ENCODE measurements at regions not wholly inside any gene's neighbourhood (a gene's known extent, or its start where the extent isn't known, plus 50 kb on each side); places are given as distances from the start of the nearest gene placed in this dataset.
"Not testable (repeated sequence)": the region's sequence is repeated elsewhere in the genome, so short reads cannot be mapped to it uniquely, and the experiment has no call there.

DNA sequence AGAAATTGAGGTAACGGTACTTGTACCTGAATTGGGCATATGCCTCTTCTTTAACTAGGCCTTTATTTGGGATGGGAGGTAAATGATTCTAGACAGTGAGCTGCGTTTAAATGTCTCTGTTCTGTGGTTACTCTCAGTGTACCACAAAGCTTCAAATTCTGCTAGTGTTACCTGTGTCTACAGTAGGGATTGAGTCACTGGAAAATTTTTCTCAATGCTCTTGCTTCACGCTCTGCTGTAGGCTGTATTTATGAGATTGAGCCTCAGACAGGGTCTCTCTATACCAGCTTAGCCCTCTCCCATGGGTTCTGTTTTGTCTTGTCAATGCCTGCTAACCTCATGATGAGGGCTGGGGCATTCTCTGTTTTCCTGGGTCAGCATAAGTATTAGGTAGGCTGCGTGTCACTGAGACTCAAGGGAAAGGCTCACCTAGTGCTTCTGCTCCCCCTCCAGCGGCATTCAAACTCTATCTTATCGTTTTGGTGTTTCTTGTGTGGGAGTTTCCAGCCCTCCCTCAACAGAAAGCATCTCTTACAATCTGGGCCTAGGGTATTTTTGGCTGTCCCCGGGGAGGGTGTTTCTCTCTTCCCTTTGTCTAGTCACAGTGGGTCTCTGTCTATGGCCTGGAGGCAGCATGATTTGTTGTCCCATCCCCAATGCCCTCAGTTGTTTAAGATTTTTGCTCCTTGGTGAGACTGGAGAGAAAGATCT, 285.8 kb downstream of the ADGRD1 start:
- Histone ChIP-seq H3K27me3 (ENCODE audit: control insufficient read depth, insufficient read depth, low read length) (no peaks in the 10 kb centered on the region), H3K4me3 (ENCODE audit: low read depth, low read length) (no peak overlapping the region), H3K36me3 (ENCODE audit: control insufficient read depth, insufficient read depth, low read length) (no peaks in the 10 kb centered on the region)
- CTCF ChIA-PET, result interaction anchor here (0.6 kb wide), 1 partner anchor 202 kb away, joined by 3 read pairs; no protein-coding TSS in a partner anchor
- POLR2A ChIA-PET, result no interaction called here
- TF ChIP-seq, protein P1, sequence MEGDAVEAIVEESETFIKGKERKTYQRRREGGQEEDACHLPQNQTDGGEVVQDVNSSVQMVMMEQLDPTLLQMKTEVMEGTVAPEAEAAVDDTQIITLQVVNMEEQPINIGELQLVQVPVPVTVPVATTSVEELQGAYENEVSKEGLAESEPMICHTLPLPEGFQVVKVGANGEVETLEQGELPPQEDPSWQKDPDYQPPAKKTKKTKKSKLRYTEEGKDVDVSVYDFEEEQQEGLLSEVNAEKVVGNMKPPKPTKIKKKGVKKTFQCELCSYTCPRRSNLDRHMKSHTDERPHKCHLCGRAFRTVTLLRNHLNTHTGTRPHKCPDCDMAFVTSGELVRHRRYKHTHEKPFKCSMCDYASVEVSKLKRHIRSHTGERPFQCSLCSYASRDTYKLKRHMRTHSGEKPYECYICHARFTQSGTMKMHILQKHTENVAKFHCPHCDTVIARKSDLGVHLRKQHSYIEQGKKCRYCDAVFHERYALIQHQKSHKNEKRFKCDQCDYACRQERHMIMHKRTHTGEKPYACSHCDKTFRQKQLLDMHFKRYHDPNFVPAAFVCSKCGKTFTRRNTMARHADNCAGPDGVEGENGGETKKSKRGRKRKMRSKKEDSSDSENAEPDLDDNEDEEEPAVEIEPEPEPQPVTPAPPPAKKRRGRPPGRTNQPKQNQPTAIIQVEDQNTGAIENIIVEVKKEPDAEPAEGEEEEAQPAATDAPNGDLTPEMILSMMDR (IDR thresholded peaks at IDR 0.05; ENCODE audit: insufficient read depth, low read depth, low read length), result no peak
- no peak for DNase-seq (ENCODE audit: low read depth)

- Histone ChIP-seq H3K36me3 (ENCODE audit: control insufficient read depth, insufficient read depth, low read length) (no peaks in the 10 kb centered on the region), H3K27me3 (ENCODE audit: control insufficient read depth, insufficient read depth, low read length) (no peaks in the 10 kb centered on the region), H3K4me3 (ENCODE audit: low read depth, low read length) (no peak overlapping the region)
- DNase-seq (ENCODE audit: low read depth), result no peak
- POLR2A ChIA-PET, result no interaction called here
- CTCF ChIA-PET, result no interaction called here
- TF ChIP-seq, protein P1 (IDR thresholded peaks at IDR 0.05; ENCODE audit: insufficient read depth, low read depth, low read length), result no peak
These were observed 287.8 kb downstream of the ADGRD1 start for GRCh38 chr12:131241517-131241916.

- POLR2A ChIA-PET, result no interaction called here
These were observed 289.2 kb downstream of the ADGRD1 start for GRCh38 chr12:131242741-131243496.

DNA sequence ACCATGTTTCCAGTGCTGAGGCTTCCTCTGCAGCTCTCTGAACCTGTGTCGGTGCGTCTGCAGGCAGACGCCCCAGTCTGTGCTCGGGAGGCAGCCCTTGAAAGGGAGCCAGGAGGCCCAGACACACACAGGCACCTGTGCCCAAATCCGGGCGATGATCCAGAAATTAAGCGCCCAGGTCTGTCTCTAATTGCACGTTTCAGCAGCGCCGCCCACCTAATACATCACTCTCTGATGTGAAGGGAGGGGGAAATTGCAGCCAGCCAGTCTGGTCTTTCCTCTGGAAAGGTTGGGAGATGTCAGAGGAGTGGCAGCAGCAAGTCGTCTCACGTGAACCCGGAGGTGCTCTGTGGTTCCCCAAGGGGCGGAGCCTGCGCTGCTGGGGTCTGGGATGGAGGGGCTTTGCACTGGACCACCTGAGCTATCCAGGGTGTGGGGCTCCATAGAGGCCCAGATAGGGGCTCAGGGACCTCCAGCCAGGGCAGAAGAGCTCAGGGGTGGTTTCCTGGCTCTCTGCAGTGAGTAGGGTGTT, 290.5 kb downstream of the ADGRD1 start:
- H3K4me3 ChIP-seq (ENCODE audit: low read depth, low read length); H3K27me3 ChIP-seq (ENCODE audit: control insufficient read depth, insufficient read depth, low read length); H3K36me3 ChIP-seq (ENCODE audit: control insufficient read depth, insufficient read depth, low read length); POLR2A ChIA-PET; CTCF ChIA-PET; DNase-seq (ENCODE audit: low read depth): not testable (repeated sequence)

More at GRCh38 chr12:131242741-131243496, 289.2 kb downstream of the ADGRD1 start:
- no peak overlapping the region for H3K4me3 ChIP-seq (ENCODE audit: low read depth, low read length)
- no peaks in the 10 kb centered on the region for H3K27me3 ChIP-seq (ENCODE audit: control insufficient read depth, insufficient read depth, low read length)
- no peaks in the 10 kb centered on the region for H3K36me3 ChIP-seq (ENCODE audit: control insufficient read depth, insufficient read depth, low read length)
- CTCF ChIA-PET, result no interaction called here
- TF ChIP-seq, protein P1 (IDR thresholded peaks at IDR 0.05; ENCODE audit: insufficient read depth, low read depth, low read length), result no peak
- DNase-seq (ENCODE audit: low read depth), result no peak

DNA sequence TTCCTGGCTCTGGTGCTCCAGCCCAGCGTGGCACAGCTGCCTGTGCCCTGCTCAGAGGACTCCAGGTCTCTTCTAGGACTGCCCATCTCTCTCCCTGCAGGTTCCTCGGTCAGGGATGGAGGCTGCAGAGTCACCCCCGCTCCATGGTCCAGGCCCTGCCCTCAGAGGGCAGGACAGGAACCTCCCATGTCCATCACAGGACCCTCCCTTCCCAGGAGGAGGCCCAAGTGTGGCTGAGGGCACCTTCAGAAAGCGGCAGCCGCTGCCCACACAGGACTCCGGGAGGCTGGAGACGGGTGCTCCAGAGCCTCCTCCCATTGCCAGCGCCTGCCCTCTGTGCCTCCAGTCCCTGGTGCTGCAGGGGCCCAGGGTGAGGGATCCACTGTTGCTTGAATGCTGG, 291.5 kb downstream of the ADGRD1 start:
- H3K36me3 ChIP-seq (ENCODE audit: control insufficient read depth, insufficient read depth, low read length); H3K27me3 ChIP-seq (ENCODE audit: control insufficient read depth, insufficient read depth, low read length); CTCF ChIA-PET; POLR2A ChIA-PET; H3K4me3 ChIP-seq (ENCODE audit: low read depth, low read length); DNase-seq (ENCODE audit: low read depth): not testable (repeated sequence)

DNA sequence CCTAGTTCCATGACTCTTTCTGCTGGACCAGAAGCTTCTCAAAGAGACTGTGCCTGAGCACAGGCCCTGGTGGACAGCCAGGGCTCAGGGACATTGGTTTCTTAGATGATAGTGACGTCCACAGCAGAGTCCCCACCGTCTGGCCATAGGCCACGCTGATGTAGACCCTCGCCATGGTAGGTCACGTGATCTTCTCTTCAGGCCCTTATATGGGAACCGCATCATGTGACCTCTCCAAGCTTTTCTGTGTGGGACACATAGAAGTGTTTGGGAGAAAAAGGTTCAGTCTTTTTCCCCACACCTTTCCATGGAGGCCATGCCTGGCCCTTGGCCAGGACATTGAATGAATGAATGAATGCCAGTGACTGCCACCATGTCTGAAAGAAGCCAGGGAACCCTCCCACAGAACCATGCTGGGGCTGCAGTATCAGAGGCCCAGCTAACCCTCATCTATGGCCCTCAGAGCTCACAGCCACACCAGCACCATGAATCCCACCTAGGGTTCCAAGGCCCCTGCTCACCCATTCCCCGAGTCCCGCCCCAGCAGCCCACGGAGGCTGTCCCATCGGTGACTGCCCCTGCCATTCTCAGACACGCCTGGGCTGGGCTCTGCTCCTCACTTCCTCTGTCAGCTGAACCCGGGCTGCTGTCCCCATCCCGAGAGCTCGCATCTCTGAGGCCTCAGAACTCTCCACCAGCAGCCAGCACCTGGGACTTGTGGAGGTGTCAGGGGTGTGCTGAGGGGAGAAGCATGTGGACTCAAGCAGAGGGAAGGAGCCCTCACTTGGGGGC, 292.1 kb downstream of the ADGRD1 start:
- no peak overlapping the region for H3K4me3 ChIP-seq (ENCODE audit: low read depth, low read length)

DNA sequence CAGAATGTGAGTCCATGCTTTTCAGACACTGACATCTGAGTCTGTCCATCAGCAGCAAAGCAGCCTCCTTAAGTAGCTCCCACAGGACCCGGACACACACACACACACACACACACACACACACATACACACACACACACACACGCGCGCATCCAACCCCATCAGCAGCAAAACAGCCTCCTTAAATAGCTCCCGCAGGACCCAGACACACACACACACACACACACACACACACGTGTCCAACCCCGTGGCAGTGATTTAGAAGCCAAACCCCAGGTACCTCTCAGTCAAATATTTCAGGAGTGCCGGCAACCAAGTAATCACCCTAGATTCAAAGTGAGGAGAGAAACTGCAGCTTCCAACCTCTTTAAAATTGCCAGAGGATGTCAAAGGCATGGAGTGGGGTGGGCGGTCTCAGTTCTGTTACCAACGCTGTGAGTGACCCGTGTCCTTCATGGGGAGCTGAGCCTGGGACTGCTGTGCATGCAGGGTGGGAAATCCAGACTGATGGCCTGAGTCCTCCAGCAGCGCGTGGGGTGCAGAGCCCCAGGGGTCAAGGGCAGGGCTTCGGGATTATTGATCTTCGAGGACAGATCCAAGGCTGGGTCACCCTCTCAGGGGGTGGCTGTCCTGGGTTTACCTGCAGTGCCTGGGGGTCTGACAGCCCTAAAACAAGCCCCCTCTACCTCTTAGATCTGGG, 293.5 kb downstream of the ADGRD1 start:
- CTCF ChIA-PET; DNase-seq (ENCODE audit: low read depth); POLR2A ChIA-PET; H3K36me3 ChIP-seq (ENCODE audit: control insufficient read depth, insufficient read depth, low read length); H3K27me3 ChIP-seq (ENCODE audit: control insufficient read depth, insufficient read depth, low read length); H3K4me3 ChIP-seq (ENCODE audit: low read depth, low read length): not testable (repeated sequence)

More for the DNA sequence above, 292.1 kb downstream of the ADGRD1 start:
- ChIA-PET CTCF (no interaction called here), POLR2A (no interaction called here)
- Histone ChIP-seq H3K27me3 (ENCODE audit: control insufficient read depth, insufficient read depth, low read length) (no peaks in the 10 kb centered on the region), H3K36me3 (ENCODE audit: control insufficient read depth, insufficient read depth, low read length) (no peaks in the 10 kb centered on the region)
- DNase-seq (ENCODE audit: low read depth), result no peak
- TF ChIP-seq, protein P1 (IDR thresholded peaks at IDR 0.05; ENCODE audit: insufficient read depth, low read depth, low read length), result no peak

- H3K27me3 ChIP-seq (ENCODE audit: control insufficient read depth, insufficient read depth, low read length); H3K4me3 ChIP-seq (ENCODE audit: low read depth, low read length); POLR2A ChIA-PET; CTCF ChIA-PET; DNase-seq (ENCODE audit: low read depth); H3K36me3 ChIP-seq (ENCODE audit: control insufficient read depth, insufficient read depth, low read length): not testable (repeated sequence)
These were observed 294.2 kb downstream of the ADGRD1 start for GRCh38 chr12:131247875-131248274.
